SK-N-SH (cell line): ENCODE measurements at regions not wholly inside any gene's neighbourhood (a gene's known extent, or its start where the extent isn't known, plus 50 kb on each side); places are given as distances from the start of the nearest gene placed in this dataset.

Experiments used
- CTCF ChIA-PET: fragments of 300-600, 350-600 bp; formaldehyde crosslinking; extraction: SDS; loops from one replicate; lab custom pipeline; 2021; lab: Yijun Ruan, JAX
- POLR2A ChIA-PET: fragments of 350-600 bp; sonication (Branson Sonifier 250); formaldehyde crosslinking; extraction: SDS; loops from one replicate; lab custom pipeline; 2020; ENCODE audit warnings: antibody characterized with exemption, inconsistent platforms; lab: Yijun Ruan, JAX
- DNase-seq: peaks from one replicate; pipeline ENCODE4 v3.0.0; 2012
- H2AFZ ChIP-seq: fragments of 200-600 bp; sonication (generic); 2 replicates; pipeline ENCODE4 v1.8.1; 2016; ENCODE audit warnings: antibody characterized with exemption, mild to moderate bottlenecking, low read depth
- H3F3A ChIP-seq: fragments of 200-600 bp; sonication (generic); replicated peaks from 2 replicates; pipeline ENCODE3; 2016; ENCODE audit warnings: antibody characterized with exemption, mild to moderate bottlenecking; ENCODE audit not compliant: insufficient read depth
- H3K27ac ChIP-seq, 2 experiments: fragments of 200-500 bp in 1 of 2; fragments of 200-600 bp in 1 of 2; sonication (Bioruptor generic) in 1 of 2; sonication (generic), shearing (Covaris generic) in 1 of 2; 2 replicates each; pipeline versions ENCODE4 v1.5.1 to v1.6.1; 2014 to 2016; ENCODE audit warnings: low read depth in 2 of 2, inconsistent platforms in 1 of 2, low read length in 1 of 2, mild to moderate bottlenecking in 1 of 2, mixed read lengths in 1 of 2
- H3K27me3 ChIP-seq: fragments of 200-600 bp; sonication (generic), shearing (Covaris generic); 2 replicates; pipeline ENCODE4 v1.6.1; 2016; ENCODE audit warnings: mixed run types; ENCODE audit not compliant: insufficient read depth
- H3K36me3 ChIP-seq, 2 experiments: fragments of 200-500 bp in 1 of 2; fragments of 200-600 bp in 1 of 2; sonication (Bioruptor generic) in 1 of 2; sonication (generic) in 1 of 2; replicated peaks in 1 of 2; 2 replicates each; pipeline versions ENCODE3 to v1.5.1; 2014 to 2016; ENCODE audit warnings: low read length in 1 of 2, mild to moderate bottlenecking in 1 of 2; ENCODE audit not compliant: insufficient read depth in 2 of 2, control insufficient read depth in 1 of 2
- H3K4me1 ChIP-seq, 2 experiments: fragments of 200-500 bp in 1 of 2; fragments of 200-600 bp in 1 of 2; sonication (Bioruptor generic) in 1 of 2; sonication (generic), shearing (Covaris generic) in 1 of 2; 2 replicates each; pipeline versions ENCODE4 v1.5.1 to v1.6.1; 2014 to 2016; ENCODE audit warnings: low read depth in 1 of 2, low read length in 1 of 2, mixed run types in 1 of 2; ENCODE audit not compliant: insufficient read depth in 2 of 2, control insufficient read depth in 1 of 2
- H3K4me2 ChIP-seq: fragments of 200-600 bp; sonication (generic), shearing (Covaris generic); 2 replicates; pipeline ENCODE4 v1.6.1; 2017; ENCODE audit warnings: mixed run types
- H3K4me3 ChIP-seq, 2 experiments: fragments of 200-500 bp in 1 of 2; fragments of 200-600 bp in 1 of 2; sonication (Bioruptor generic) in 1 of 2; sonication (generic), shearing (Covaris generic) in 1 of 2; 2 replicates each; pipeline versions ENCODE4 v1.5.1 to v1.8.1; 2014 to 2016; ENCODE audit warnings: low read depth in 2 of 2, inconsistent platforms in 1 of 2, low read length in 1 of 2, mild to moderate bottlenecking in 1 of 2, mixed read lengths in 1 of 2, moderate library complexity in 1 of 2
- H3K79me2 ChIP-seq: fragments of 200-600 bp; sonication (generic); 2 replicates; pipeline ENCODE4 v1.8.1; 2017; ENCODE audit warnings: mild to moderate bottlenecking; ENCODE audit not compliant: insufficient read depth
- H3K9ac ChIP-seq: fragments of 200-600 bp; sonication (generic); 2 replicates; pipeline ENCODE4 v1.6.1; 2017; ENCODE audit warnings: mixed run types
- H3K9me2 ChIP-seq: fragments of 200-600 bp; sonication (generic); 2 replicates; pipeline ENCODE4 v1.6.1; 2017; ENCODE audit warnings: mixed run types
- H3K9me3 ChIP-seq: fragments of 200-600 bp; sonication (generic); 2 replicates; pipeline ENCODE4 v1.6.1; 2017; ENCODE audit warnings: mixed run types, mild to moderate bottlenecking, moderate library complexity
- H4K20me1 ChIP-seq: fragments of 200-600 bp; sonication (generic); 2 replicates; pipeline ENCODE4 v1.6.1; 2017; ENCODE audit warnings: mild to moderate bottlenecking, mixed run types; ENCODE audit not compliant: insufficient read depth
- CHD2 ChIP-seq: fragments of 150-350 bp; IDR thresholded peaks from 2 replicates; pipeline ENCODE4 v1.6.1; 2018; ENCODE audit warnings: low read length; ENCODE audit not compliant: partially characterized antibody
- CTCF ChIP-seq: fragments of 200-600 bp; sonication (generic); IDR thresholded peaks from 2 replicates; pipeline ENCODE4 v1.6.1; 2017; ENCODE audit warnings: antibody characterized with exemption, mild to moderate bottlenecking, moderate library complexity
- EP300 ChIP-seq, 2 experiments: IDR thresholded peaks; 2 replicates each; pipeline versions ENCODE4 v1.4.0 to v1.6.1; 2012; ENCODE audit warnings: borderline replicate concordance in 1 of 2, low read depth in 1 of 2, low read length in 1 of 2
- FOSL2 ChIP-seq: IDR thresholded peaks from 2 replicates; pipeline ENCODE4 v1.4.0; 2012; ENCODE audit warnings: low read depth, mild to moderate bottlenecking, moderate library complexity, borderline replicate concordance
- GABPA ChIP-seq: IDR thresholded peaks from 2 replicates; pipeline ENCODE4 v1.4.0; 2012; ENCODE audit warnings: low read depth, mild to moderate bottlenecking
- GATA2 ChIP-seq: sonication (generic); formaldehyde crosslinking; IDR thresholded peaks from 2 replicates; pipeline ENCODE4 v1.5.0; 2020; ENCODE audit warnings: mild to moderate bottlenecking, missing genetic modification reagents
- MAX ChIP-seq: IDR thresholded peaks from 2 replicates; pipeline ENCODE4 v1.4.0; 2012; ENCODE audit warnings: low read depth
- MXI1 ChIP-seq: IDR thresholded peaks from 2 replicates; pipeline ENCODE4 v1.6.1; 2012; ENCODE audit warnings: mild to moderate bottlenecking, low read depth, low read length, improper control_type of control experiment
- POLR2AphosphoS5 ChIP-seq: IDR thresholded peaks from 2 replicates; pipeline ENCODE4 v1.6.1; 2012; ENCODE audit warnings: low read depth, low read length
- RAD21 ChIP-seq: IDR thresholded peaks from 2 replicates; pipeline ENCODE4 v1.6.1; 2012; ENCODE audit warnings: mild to moderate bottlenecking, low read length
- RCOR1 ChIP-seq: fragments of 150-350 bp; IDR thresholded peaks from 2 replicates; pipeline ENCODE4 v1.6.1; 2017; ENCODE audit warnings: antibody characterized with exemption, low read length
- RFX5 ChIP-seq: IDR thresholded peaks from 2 replicates; pipeline ENCODE4 v1.6.1; 2012; ENCODE audit warnings: mild to moderate bottlenecking, improper control_type of control experiment, low read length
- SMC3 ChIP-seq: IDR thresholded peaks from 2 replicates; pipeline ENCODE4 v1.6.1; 2012; ENCODE audit warnings: low read depth, low read length, improper control_type of control experiment
- TAF1 ChIP-seq: IDR thresholded peaks from 2 replicates; pipeline ENCODE4 v1.6.1; 2012; ENCODE audit warnings: low read depth, mild to moderate bottlenecking, low read length, moderate library complexity, borderline replicate concordance
- TCF12 ChIP-seq: IDR thresholded peaks from 2 replicates; pipeline ENCODE4 v1.4.0; 2012
- TEAD4 ChIP-seq: IDR thresholded peaks from 2 replicates; pipeline ENCODE4 v1.4.0; 2012; ENCODE audit warnings: mild to moderate bottlenecking, borderline replicate concordance; ENCODE audit not compliant: insufficient read depth
- WGBS: methylation state at CpG from one replicate; pipeline ENCODE4 v1.1.6; 2017; ENCODE audit warnings: low lambda C conversion rate; 5-methylcytosine and 5-hydroxymethylcytosine counted together

GRCh38 chr1:91165033-91165654 lies 143.3 kb upstream of the ZNF644 start:
- Histone ChIP-seq H3K9me2 (no peaks in the 10 kb centered on the region), H3K79me2 (no peaks in the 10 kb centered on the region), H3K4me1 (no peaks in the 10 kb centered on the region), H3K27me3 (no peaks in the 10 kb centered on the region), H4K20me1 (no peaks in the 10 kb centered on the region), H3K4me2 (no peak overlapping the region), H3K4me3 (no peak overlapping the region; a peak in 1 of 4 replicates), H2AFZ (no peak overlapping the region), H3K27ac (no peak overlapping the region), H3K9me3 (no peaks in the 10 kb centered on the region), H3F3A (no peaks in the 10 kb centered on the region), H3K9ac (no peak overlapping the region), H3K36me3 (no peaks in the 10 kb centered on the region)
- ChIA-PET POLR2A (no interaction called here), CTCF (interaction anchor here (0.6 to 4.3 kb wide), 93 partner anchors 10 to 1610 kb away, joined by 3 to 70 read pairs (median 4); partner anchors contain the start of gene ZNF644)
- TF ChIP-seq RFX5 (no peak), FOSL2 (no peak), GATA2 (CRISPR knock-in tag) (0 out of 2 replicates have a peak, but pooled peaks have one; percentile 7), RAD21 (peak; percentile 71), EP300 (IDR thresholded peaks at IDR 0.05; ENCODE audit: borderline replicate concordance in 1 of 2, low read depth in 1 of 2, low read length in 1 of 2) (no peak), RCOR1 (no peak), CTCF (peak; percentile 92), SMC3 (peak; percentile 75), MXI1 (no peak), TAF1 (no peak)
- WGBS = 43% methylated on average over 12 of the region's 14 CpGs
- DNase-seq = peak; percentile 74

- H3K36me3 ChIP-seq = no peaks in the 10 kb centered on the region
- no peak overlapping the region for H3K4me2 ChIP-seq
- H4K20me1 ChIP-seq = no peaks in the 10 kb centered on the region
- no peaks in the 10 kb centered on the region for H3K4me1 ChIP-seq
- WGBS = 50% methylated on average over 3 of the region's 3 CpGs
- no peak overlapping the region for H3K27ac ChIP-seq
- no peaks in the 10 kb centered on the region for H3K79me2 ChIP-seq
- DNase-seq = no peak
- no peaks in the 10 kb centered on the region; the same call in 1 of the 2 replicates for H3K27me3 ChIP-seq
- no peak for TF ChIP-seq SMC3
- no peak for TF ChIP-seq FOSL2
- TF ChIP-seq RFX5 = no peak
- TF ChIP-seq RAD21 = no peak
- TF ChIP-seq CHD2 = no peak
- TF ChIP-seq TCF12 = no peak
- TF ChIP-seq GABPA = no peak
- TF ChIP-seq POLR2AphosphoS5 = no peak
- no peak for TF ChIP-seq TEAD4
- TF ChIP-seq MAX = no peak
- H3F3A ChIP-seq = no peaks in the 10 kb centered on the region
- H2AFZ ChIP-seq = no peak overlapping the region
- H3K4me3 ChIP-seq = no peak overlapping the region
- POLR2A ChIA-PET = no interaction called here
- no peaks in the 10 kb centered on the region for H3K9me2 ChIP-seq
- CTCF ChIA-PET = interaction anchor here (1.4 kb wide), 1 partner anchor 120 kb away, joined by 4 read pairs; no protein-coding TSS in a partner anchor
- H3K9ac ChIP-seq = no peak overlapping the region
- no peaks in the 10 kb centered on the region for H3K9me3 ChIP-seq
Measured at GRCh38 chr1:91162613-91163012, 140.8 kb upstream of the ZNF644 start.
